H1 (cell line): ENCODE measurements at regions not wholly inside any gene's neighbourhood (a gene's known extent, or its start where the extent isn't known, plus 50 kb on each side); places are given as distances from the start of the nearest gene placed in this dataset.

Experiments
- CTCF ChIA-PET: fragments of 300-600 bp; sonication (Branson Sonifier 250); formaldehyde crosslinking; loops from one replicate; lab custom pipeline; 2021; ENCODE audit not compliant: partially characterized antibody; lab: Charles Lee
- POLR2A ChIA-PET: fragments of 300-600 bp; sonication (Branson Sonifier 250); formaldehyde crosslinking; loops from one replicate; lab custom pipeline; 2021; ENCODE audit warnings: inconsistent platforms; ENCODE audit not compliant: partially characterized antibody; lab: Charles Lee
- DNase-seq, 2 experiments: peaks; one replicate each; pipeline versions ENCODE4 v3.0.0 to v3.0.0-alpha.2; 2010 to 2022; ENCODE audit warnings: low spot score in 2 of 2, low read depth in 1 of 2, mixed read lengths in 1 of 2
- FAIRE-seq: peaks from 2 replicates; lab custom pipeline; 2011; peaks lifted over from hg19 to GRCh38; lab: Jason Lieb, UNC
- H2AFZ ChIP-seq: 2 replicates; pipeline ENCODE4 v1.8.1; 2012; ENCODE audit warnings: low read length, inconsistent platforms
- H2AK5ac ChIP-seq: 2 replicates; pipeline ENCODE4 v1.6.1; 2013; ENCODE audit warnings: low read depth, low read length
- H2BK120ac ChIP-seq: replicated peaks from 2 replicates; pipeline ENCODE3; 2013; ENCODE audit warnings: low read depth, low read length, inconsistent platforms
- H2BK12ac ChIP-seq: 2 replicates; pipeline ENCODE4 v1.6.1; 2013; ENCODE audit warnings: low read depth, low read length
- H2BK15ac ChIP-seq: 2 replicates; pipeline ENCODE4 v1.6.1; 2013; ENCODE audit warnings: low read length
- H2BK20ac ChIP-seq: 2 replicates; pipeline ENCODE4 v1.6.1; 2013; ENCODE audit warnings: low read length
- H2BK5ac ChIP-seq: 2 replicates; pipeline ENCODE4 v1.6.1; 2013; ENCODE audit warnings: low read depth, low read length
- H3K14ac ChIP-seq: 2 replicates; pipeline ENCODE4 v1.6.1; 2013; ENCODE audit warnings: inconsistent platforms; ENCODE audit not compliant: insufficient read length
- H3K18ac ChIP-seq: 2 replicates; pipeline ENCODE4 v1.6.1; 2013; ENCODE audit warnings: low read length; ENCODE audit errors: extremely low read depth
- H3K23ac ChIP-seq: 2 replicates; pipeline ENCODE4 v1.6.1; 2013; ENCODE audit warnings: inconsistent platforms; ENCODE audit not compliant: insufficient read length
- H3K23me2 ChIP-seq: 2 replicates; pipeline ENCODE4 v1.6.1; 2013; ENCODE audit warnings: low read depth, low read length
- H3K27ac ChIP-seq: 2 replicates; pipeline ENCODE4 v1.6.1; 2011; ENCODE audit warnings: low read depth, low read length, inconsistent platforms
- H3K27me3 ChIP-seq, 4 experiments: replicated peaks in 1 of 4; 1 replicate in 1 of 4; 2 replicates in 3 of 4; pipeline versions ENCODE4 v1.6.1 to v1.8.1; 2011 to 2013; ENCODE audit warnings: low read length in 3 of 4, mild to moderate bottlenecking in 3 of 4, inconsistent platforms in 2 of 4, mixed read lengths in 2 of 4, moderate library complexity in 1 of 4; ENCODE audit not compliant: control insufficient read depth in 3 of 4, insufficient read depth in 3 of 4; ENCODE audit errors: extremely low read depth in 1 of 4
- H3K36me3 ChIP-seq, 4 experiments: 2 replicates each; pipeline versions ENCODE4 v1.6.1 to v1.8.1; 2011 to 2013; ENCODE audit warnings: mild to moderate bottlenecking in 4 of 4, low read length in 3 of 4, moderate library complexity in 2 of 4, control low read depth in 1 of 4, inconsistent platforms in 1 of 4; ENCODE audit not compliant: insufficient read depth in 4 of 4, control insufficient read depth in 2 of 4
- H3K4ac ChIP-seq: replicated peaks from 2 replicates; pipeline ENCODE3; 2013; ENCODE audit warnings: low read length, low read depth, mixed read lengths, inconsistent platforms; ENCODE audit not compliant: insufficient read length
- H3K4me1 ChIP-seq, 4 experiments: replicated peaks in 1 of 4; 1 replicate in 1 of 4; 2 replicates in 3 of 4; pipeline versions ENCODE4 v1.6.1 to v1.8.1; 2011 to 2013; ENCODE audit warnings: low read length in 3 of 4, inconsistent platforms in 2 of 4, mixed read lengths in 1 of 4; ENCODE audit not compliant: insufficient read depth in 4 of 4, control insufficient read depth in 3 of 4
- H3K4me2 ChIP-seq, 2 experiments: 2 replicates each; pipeline versions ENCODE4 v1.6.1 to v1.8.1; 2011 to 2013; ENCODE audit warnings: low read depth in 2 of 2, low read length in 2 of 2, control low read depth in 1 of 2, inconsistent platforms in 1 of 2, mild to moderate bottlenecking in 1 of 2; ENCODE audit not compliant: insufficient read depth in 1 of 2
- H3K4me3 ChIP-seq, 4 experiments: fragments of 200-600, 300-600 bp in 1 of 4; sonication (generic), shearing (Covaris generic), sonication (Bioruptor Twin) in 1 of 4; 2 replicates each; pipeline versions ENCODE4 v1.5.1 to v1.8.1; 2011 to 2016; ENCODE audit warnings: low read length in 4 of 4, low read depth in 3 of 4, control low read depth in 2 of 4, inconsistent platforms in 2 of 4, mild to moderate bottlenecking in 2 of 4, mixed read lengths in 1 of 4, moderate library complexity in 1 of 4; ENCODE audit not compliant: insufficient read depth in 2 of 4; ENCODE audit errors: extremely low read depth in 1 of 4
- H3K56ac ChIP-seq: replicated peaks from 2 replicates; pipeline ENCODE3; 2013; ENCODE audit warnings: low read depth, mild to moderate bottlenecking, mixed read lengths, low read length, inconsistent platforms; ENCODE audit not compliant: insufficient read length
- H3K79me1 ChIP-seq: 2 replicates; pipeline ENCODE4 v1.6.1; 2013; ENCODE audit warnings: low read depth, low read length, control low read depth
- H3K79me2 ChIP-seq, 2 experiments: 2 replicates each; pipeline versions ENCODE4 v1.6.1 to v1.8.1; 2012 to 2013; ENCODE audit warnings: low read length in 2 of 2, mild to moderate bottlenecking in 2 of 2, inconsistent platforms in 1 of 2; ENCODE audit not compliant: insufficient read depth in 2 of 2, control insufficient read depth in 1 of 2
- H3K9ac ChIP-seq, 4 experiments: replicated peaks in 1 of 4; 1 replicate in 1 of 4; 2 replicates in 3 of 4; pipeline versions ENCODE4 v1.6.1 to v1.8.1; 2011 to 2013; ENCODE audit warnings: low read depth in 3 of 4, low read length in 3 of 4, control low read depth in 2 of 4, mild to moderate bottlenecking in 2 of 4, moderate library complexity in 2 of 4, inconsistent platforms in 1 of 4; ENCODE audit errors: extremely low read depth in 1 of 4
- H3K9me3 ChIP-seq, 2 experiments: 2 replicates each; pipeline versions ENCODE4 v1.6.1 to v1.8.1; 2012 to 2013; ENCODE audit warnings: mild to moderate bottlenecking in 2 of 2, moderate library complexity in 2 of 2, control low read depth in 1 of 2, inconsistent platforms in 1 of 2, low read depth in 1 of 2, low read length in 1 of 2, mixed read lengths in 1 of 2; ENCODE audit not compliant: insufficient read depth in 2 of 2
- H4K20me1 ChIP-seq, 2 experiments: replicated peaks in 1 of 2; 2 replicates each; pipeline versions ENCODE3 to v1.8.1; 2011 to 2013; ENCODE audit warnings: inconsistent platforms in 2 of 2, low read length in 2 of 2, mild to moderate bottlenecking in 1 of 2; ENCODE audit not compliant: insufficient read depth in 2 of 2, control insufficient read depth in 1 of 2
- H4K5ac ChIP-seq: 2 replicates; pipeline ENCODE4 v1.6.1; 2013; ENCODE audit warnings: low read length, low read depth, mixed read lengths, inconsistent platforms; ENCODE audit not compliant: insufficient read length
- H4K8ac ChIP-seq: 2 replicates; pipeline ENCODE4 v1.8.0; 2013; ENCODE audit warnings: mild to moderate bottlenecking, moderate library complexity, low read length, inconsistent platforms; ENCODE audit not compliant: insufficient read depth; ENCODE audit errors: extremely low read depth
- H4K91ac ChIP-seq: replicated peaks from 2 replicates; pipeline ENCODE3; 2013; ENCODE audit warnings: low read length, mixed read lengths, inconsistent platforms; ENCODE audit not compliant: insufficient read length
- ASH2L ChIP-seq: fragments of 200-600, 300-600 bp; sonication (generic); IDR thresholded peaks from one replicate; pipeline ENCODE4 v1.7.1; 2017; ENCODE audit warnings: low read length
- CBX8 ChIP-seq: fragments of 300-800, 300-1000 bp; sonication (generic); IDR thresholded peaks from 2 replicates; pipeline ENCODE4 v1.7.1; 2016; ENCODE audit warnings: low read depth, low read length, borderline replicate concordance
- CTBP2 ChIP-seq: IDR thresholded peaks from 2 replicates; pipeline ENCODE4 v1.7.0; 2011; ENCODE audit warnings: borderline replicate concordance, mild to moderate bottlenecking, moderate library complexity, mixed read lengths, low read length; ENCODE audit not compliant: insufficient read depth, insufficient read length
- E2F6 ChIP-seq: IDR thresholded peaks from 2 replicates; pipeline ENCODE4 v1.6.1; 2012; ENCODE audit warnings: inconsistent platforms
- EP300 ChIP-seq, 2 experiments: IDR thresholded peaks; 1 replicate in 1 of 2; 2 replicates in 1 of 2; pipeline ENCODE4 v1.6.1; 2011 to 2012; ENCODE audit warnings: low read depth in 2 of 2, low read length in 2 of 2, mild to moderate bottlenecking in 2 of 2, borderline replicate concordance in 1 of 2, inconsistent platforms in 1 of 2, moderate library complexity in 1 of 2
- EZH2 ChIP-seq: fragments of 200-600 bp; sonication (generic); IDR thresholded peaks from 2 replicates; pipeline ENCODE4 v1.7.1; 2012; ENCODE audit warnings: low read depth, mild to moderate bottlenecking, moderate library complexity, low read length, inconsistent platforms; ENCODE audit not compliant: severe bottlenecking
- HDAC2 ChIP-seq, 2 experiments: fragments of 300-600 bp in 1 of 2; sonication (generic) in 1 of 2; IDR thresholded peaks; 2 replicates each; pipeline ENCODE4 v1.6.1; 2011 to 2012; ENCODE audit warnings: low read depth in 2 of 2, low read length in 2 of 2, mild to moderate bottlenecking in 2 of 2, moderate library complexity in 2 of 2, borderline replicate concordance in 1 of 2, inconsistent platforms in 1 of 2
- JUND ChIP-seq: IDR thresholded peaks from 2 replicates; pipeline ENCODE4 v1.6.1; 2011; ENCODE audit warnings: mild to moderate bottlenecking, improper control_type of control experiment, low read length
- RXRA ChIP-seq: IDR thresholded peaks from 2 replicates; pipeline ENCODE4 v1.6.1; 2011; ENCODE audit warnings: low read depth, mild to moderate bottlenecking, low read length, moderate library complexity; ENCODE audit not compliant: insufficient read depth
- TEAD4 ChIP-seq: IDR thresholded peaks from 2 replicates; pipeline ENCODE4 v1.6.1; 2012; ENCODE audit warnings: low read depth, low read length, inconsistent platforms, mixed read lengths
- WGBS, 2 experiments: shearing (Covaris generic) in 1 of 2; methylation state at CpG; one replicate each; pipeline versions ENCODE4 v1.1.6 to v1.1.7; 2013 to 2015; ENCODE audit warnings: low lambda C conversion rate in 2 of 2, mixed read lengths in 2 of 2, inconsistent platforms in 1 of 2, low coverage in 1 of 2, missing lambda C conversion rate in 1 of 2; ENCODE audit not compliant: insufficient replicate concordance in 2 of 2, insufficient coverage in 1 of 2, insufficient read length in 1 of 2; ENCODE audit errors: extremely low coverage in 1 of 2, missing lambda C conversion rate in 1 of 2; 5-methylcytosine and 5-hydroxymethylcytosine counted together

- no peak overlapping the region for H3K27ac ChIP-seq
- H4K5ac ChIP-seq = no peak overlapping the region
- POLR2A ChIA-PET = interaction anchor here (0.7 kb wide), 1 partner anchor 293 kb away, joined by 3 read pairs; no protein-coding TSS in a partner anchor
- CTCF ChIA-PET = no interaction called here
- no peaks in the 10 kb centered on the region for H3K27me3 ChIP-seq
- H2AK5ac ChIP-seq = no peak overlapping the region
- H2BK120ac ChIP-seq = no peak overlapping the region
- H3K23ac ChIP-seq = no peak overlapping the region
- 93% methylated on average over 2 of the region's 2 CpGs; no CpG with 5 or more reads in 1 of the 2 experiments for WGBS, 2 experiments
- no peak overlapping the region for H2BK20ac ChIP-seq
- H2BK12ac ChIP-seq = no peak overlapping the region
- no peaks in the 10 kb centered on the region for H3K79me1 ChIP-seq
- no peak overlapping the region for H2BK15ac ChIP-seq
- no peaks in the 10 kb centered on the region for H3K23me2 ChIP-seq
- no peak overlapping the region for H4K8ac ChIP-seq
- no peak overlapping the region for H3K4me3 ChIP-seq
- no peaks in the 10 kb centered on the region for H3K36me3 ChIP-seq
- H3K9ac ChIP-seq = no peak overlapping the region
- DNase-seq = no peak
- H3K56ac ChIP-seq = no peak overlapping the region
- H3K14ac ChIP-seq = no peak overlapping the region
- H3K4me2 ChIP-seq = no peak overlapping the region
- no peak overlapping the region for H4K91ac ChIP-seq
- H3K4me1 ChIP-seq = peaks cover 1 to 10% (median 5%) of the 10 kb centered on the region in 4 experiments; a peak in 3 of 7 replicates
- H3K4ac ChIP-seq = no peak overlapping the region
- no peak overlapping the region for H3K18ac ChIP-seq
- H3K79me2 ChIP-seq = no peaks in the 10 kb centered on the region
- no peak overlapping the region for H2BK5ac ChIP-seq
- no peaks in the 10 kb centered on the region for H4K20me1 ChIP-seq
- TF ChIP-seq E2F6 = no peak
- TF ChIP-seq ASH2L = no peak
- no peak for TF ChIP-seq EZH2
- no peak for TF ChIP-seq HDAC2 (IDR thresholded peaks at IDR 0.05; ENCODE audit: borderline replicate concordance in 1 of 2, low read depth in 2 of 2, low read length in 2 of 2)
- TF ChIP-seq CTBP2 = no peak
- no peak for TF ChIP-seq EP300 (IDR thresholded peaks at IDR 0.05; ENCODE audit: borderline replicate concordance in 1 of 2, low read depth in 2 of 2, low read length in 2 of 2)
- no peak for TF ChIP-seq TEAD4
- TF ChIP-seq RXRA = no peak
- TF ChIP-seq JUND = no peak
- TF ChIP-seq CBX8 = no peak
- no peaks in the 10 kb centered on the region; a peak in 1 of 4 replicates for H3K9me3 ChIP-seq
- H2AFZ ChIP-seq = no peak overlapping the region
- FAIRE-seq = no peak
Measured at GRCh38 chr16:54821731-54822130, 108.9 kb upstream of the IRX5 start.
